MG63 (cell line): ENCODE measurements at regions not wholly inside any gene's neighbourhood (a gene's known extent, or its start where the extent isn't known, plus 50 kb on each side); places are given as distances from the start of the nearest gene placed in this dataset.

Experiments used
- DNase-seq: peaks from one replicate; pipeline ENCODE4 v3.0.0-alpha.2; 2020
- H3K27me3 ChIP-seq: fragments of 250-450 bp; sonication (Bioruptor Pico); 2 replicates; pipeline ENCODE4 v1.5.1; 2020; ENCODE audit warnings: mild to moderate bottlenecking, moderate library complexity
- H3K36me3 ChIP-seq: fragments of 250-450 bp; sonication (Bioruptor Pico); 2 replicates; pipeline ENCODE4 v1.5.1; 2020; ENCODE audit warnings: mild to moderate bottlenecking, moderate library complexity
- H3K4me3 ChIP-seq: fragments of 250-450 bp; sonication (Bioruptor Pico); 2 replicates; pipeline ENCODE4 v1.5.1; 2020; ENCODE audit warnings: mild to moderate bottlenecking, moderate library complexity
- H3K9me3 ChIP-seq: fragments of 250-450 bp; sonication (Bioruptor Pico); 2 replicates; pipeline ENCODE4 v1.5.1; 2020; ENCODE audit warnings: mild to moderate bottlenecking, moderate library complexity

GRCh38 chr1:115188680-115189395 lies 99.5 kb upstream of the TSPAN2 start:
- DNase-seq, result no peak
- H3K27me3 ChIP-seq, result no peaks in the 10 kb centered on the region
- H3K4me3 ChIP-seq, result no peak overlapping the region
- no peaks in the 10 kb centered on the region for H3K9me3 ChIP-seq
- no peaks in the 10 kb centered on the region for H3K36me3 ChIP-seq

GRCh38 chr1:115186711-115187265 lies 97.5 kb upstream of the TSPAN2 start:
- no peak overlapping the region for H3K4me3 ChIP-seq
- no peaks in the 10 kb centered on the region for H3K27me3 ChIP-seq
- DNase-seq, result no peak
- H3K9me3 ChIP-seq, result no peaks in the 10 kb centered on the region
- H3K36me3 ChIP-seq, result no peaks in the 10 kb centered on the region

GRCh38 chr1:115185336-115185735 lies 96.0 kb upstream of the TSPAN2 start:
- Histone ChIP-seq H3K27me3 (no peaks in the 10 kb centered on the region), H3K36me3 (no peaks in the 10 kb centered on the region), H3K9me3 (no peaks in the 10 kb centered on the region), H3K4me3 (no peak overlapping the region)
- DNase-seq, result no peak

- Histone ChIP-seq H3K36me3 (no peaks in the 10 kb centered on the region), H3K4me3 (no peak overlapping the region), H3K9me3 (no peaks in the 10 kb centered on the region), H3K27me3 (no peaks in the 10 kb centered on the region)
- no peak for DNase-seq
Observed at GRCh38 chr1:115184951-115185331, 95.6 kb upstream of the TSPAN2 start.

GRCh38 chr1:115184260-115184950 lies 95.1 kb upstream of the TSPAN2 start:
- Histone ChIP-seq H3K4me3 (no peak overlapping the region), H3K27me3 (no peaks in the 10 kb centered on the region), H3K9me3 (no peaks in the 10 kb centered on the region), H3K36me3 (no peaks in the 10 kb centered on the region)
- no peak for DNase-seq

GRCh38 chr1:115183721-115184259 lies 94.5 kb upstream of the TSPAN2 start:
- Histone ChIP-seq H3K4me3 (no peak overlapping the region), H3K36me3 (no peaks in the 10 kb centered on the region), H3K9me3 (no peaks in the 10 kb centered on the region), H3K27me3 (no peaks in the 10 kb centered on the region)
- no peak for DNase-seq

GRCh38 chr1:115183158-115183557 lies 93.9 kb upstream of the TSPAN2 start:
- Histone ChIP-seq H3K9me3 (no peaks in the 10 kb centered on the region), H3K27me3 (no peaks in the 10 kb centered on the region), H3K4me3 (no peak overlapping the region), H3K36me3 (no peaks in the 10 kb centered on the region)
- no peak for DNase-seq

- Histone ChIP-seq H3K9me3 (no peaks in the 10 kb centered on the region), H3K27me3 (no peaks in the 10 kb centered on the region), H3K36me3 (no peaks in the 10 kb centered on the region), H3K4me3 (no peak overlapping the region)
- DNase-seq, result no peak
Observed at GRCh38 chr1:115182012-115182715, 92.9 kb upstream of the TSPAN2 start.

GRCh38 chr1:115181231-115181630 lies 91.9 kb upstream of the TSPAN2 start:
- Histone ChIP-seq H3K36me3 (no peaks in the 10 kb centered on the region), H3K4me3 (no peak overlapping the region), H3K9me3 (no peaks in the 10 kb centered on the region), H3K27me3 (no peaks in the 10 kb centered on the region)
- no peak for DNase-seq

GRCh38 chr1:115179397-115180079 lies 90.2 kb upstream of the TSPAN2 start:
- H3K36me3 ChIP-seq, result no peaks in the 10 kb centered on the region
- DNase-seq, result peak; percentile 97
- no peaks in the 10 kb centered on the region; the same call in 1 of the 2 replicates for H3K9me3 ChIP-seq
- no peaks in the 10 kb centered on the region for H3K27me3 ChIP-seq
- H3K4me3 ChIP-seq, result no peak overlapping the region

GRCh38 chr1:115176189-115176588 lies 86.9 kb upstream of the TSPAN2 start:
- Histone ChIP-seq H3K4me3 (no peak overlapping the region), H3K9me3 (peaks cover 4% of the 10 kb centered on the region), H3K27me3 (no peaks in the 10 kb centered on the region), H3K36me3 (no peaks in the 10 kb centered on the region)
- no peak for DNase-seq

- Histone ChIP-seq H3K4me3 (no peak overlapping the region), H3K36me3 (no peaks in the 10 kb centered on the region), H3K9me3 (peaks cover 4% of the 10 kb centered on the region), H3K27me3 (no peaks in the 10 kb centered on the region)
- DNase-seq, result no peak
Observed at GRCh38 chr1:115175596-115175995, 86.3 kb upstream of the TSPAN2 start.

GRCh38 chr1:115173151-115173550 lies 83.8 kb upstream of the TSPAN2 start:
- no peak for DNase-seq
- H3K9me3 ChIP-seq, result peaks cover 4% of the 10 kb centered on the region
- H3K27me3 ChIP-seq, result no peaks in the 10 kb centered on the region
- no peak overlapping the region for H3K4me3 ChIP-seq
- H3K36me3 ChIP-seq, result no peaks in the 10 kb centered on the region; the same call in 1 of the 2 replicates

- DNase-seq, result no peak
- no peaks in the 10 kb centered on the region for H3K27me3 ChIP-seq
- H3K36me3 ChIP-seq, result no peaks in the 10 kb centered on the region; the same call in 1 of the 2 replicates
- H3K4me3 ChIP-seq, result no peak overlapping the region
- H3K9me3 ChIP-seq, result peaks cover 4% of the 10 kb centered on the region
Observed at GRCh38 chr1:115172270-115172669, 83.0 kb upstream of the TSPAN2 start.

GRCh38 chr1:115170961-115171392 lies 81.7 kb upstream of the TSPAN2 start:
- peaks cover 6% of the 10 kb centered on the region for H3K9me3 ChIP-seq

GRCh38 chr1:115170377-115170776 lies 81.1 kb upstream of the TSPAN2 start:
- Histone ChIP-seq H3K4me3 (no peak overlapping the region), H3K9me3 (peaks cover 8% of the 10 kb centered on the region), H3K27me3 (no peaks in the 10 kb centered on the region), H3K36me3 (no peaks in the 10 kb centered on the region; the same call in 1 of the 2 replicates)
- DNase-seq, result no peak

More at GRCh38 chr1:115170961-115171392, 81.7 kb upstream of the TSPAN2 start:
- Histone ChIP-seq H3K4me3 (no peak overlapping the region), H3K27me3 (no peaks in the 10 kb centered on the region), H3K36me3 (no peaks in the 10 kb centered on the region; the same call in 1 of the 2 replicates)
- peak; percentile 28 for DNase-seq
